HG02884 (cell line): ENCODE measurements at regions not wholly inside any gene's neighbourhood (a gene's known extent, or its start where the extent isn't known, plus 50 kb on each side); places are given as distances from the start of the nearest gene placed in this dataset.

Experiments used
- ATAC-seq: cut with Tn5 transposase; IDR thresholded peaks from one replicate; pipeline ENCODE4 v1.9.1; 2021; ENCODE audit warnings: mild to moderate bottlenecking, moderate library complexity; ENCODE audit not compliant: unreplicated experiment

- no peak for ATAC-seq
Observed at GRCh38 chr2:67216103-67216502, 181.0 kb upstream of the ETAA1 start.

- no peak for ATAC-seq
Observed at GRCh38 chr2:67216881-67217280, 180.3 kb upstream of the ETAA1 start.

GRCh38 chr2:67217398-67217797 lies 179.7 kb upstream of the ETAA1 start:
- no peak for ATAC-seq

- no peak for ATAC-seq
Observed at GRCh38 chr2:67218056-67218455, 179.1 kb upstream of the ETAA1 start.

- ATAC-seq: no peak
Observed at GRCh38 chr2:67219651-67220050, 177.5 kb upstream of the ETAA1 start.

- no peak for ATAC-seq
Observed at GRCh38 chr2:67221266-67221665, 175.9 kb upstream of the ETAA1 start.

GRCh38 chr2:67225287-67225973 lies 171.7 kb upstream of the ETAA1 start:
- no peak for ATAC-seq

GRCh38 chr2:67229706-67230105 lies 167.4 kb upstream of the ETAA1 start:
- no peak for ATAC-seq

- no peak for ATAC-seq
Observed at GRCh38 chr2:67232936-67233335, 164.2 kb upstream of the ETAA1 start.

GRCh38 chr2:67234440-67234839 lies 162.7 kb upstream of the ETAA1 start:
- no peak for ATAC-seq

GRCh38 chr2:67237288-67237687 lies 159.8 kb upstream of the ETAA1 start:
- no peak for ATAC-seq

GRCh38 chr2:67240507-67240906 lies 156.6 kb upstream of the ETAA1 start:
- no peak for ATAC-seq

- no peak for ATAC-seq
Observed at GRCh38 chr2:67241453-67241852, 155.7 kb upstream of the ETAA1 start.

- ATAC-seq: no peak
Observed at GRCh38 chr2:67242456-67242855, 154.7 kb upstream of the ETAA1 start.

- no peak for ATAC-seq
Observed at GRCh38 chr2:67243919-67244318, 153.2 kb upstream of the ETAA1 start.

GRCh38 chr2:67246791-67247190 lies 150.3 kb upstream of the ETAA1 start:
- ATAC-seq: no peak

GRCh38 chr2:67251741-67252140 lies 145.4 kb upstream of the ETAA1 start:
- no peak for ATAC-seq

GRCh38 chr2:67255933-67256615 lies 141.1 kb upstream of the ETAA1 start:
- ATAC-seq: no peak

- ATAC-seq: no peak
Observed at GRCh38 chr2:67256892-67257291, 140.2 kb upstream of the ETAA1 start.

- ATAC-seq: no peak
Observed at GRCh38 chr2:67258122-67258521, 139.0 kb upstream of the ETAA1 start.

GRCh38 chr2:67258831-67259230 lies 138.3 kb upstream of the ETAA1 start:
- no peak for ATAC-seq

GRCh38 chr2:67259556-67260342 lies 137.4 kb upstream of the ETAA1 start:
- ATAC-seq: no peak
